HUES6 (cell line): ENCODE measurements at regions not wholly inside any gene's neighbourhood (a gene's known extent, or its start where the extent isn't known, plus 50 kb on each side); places are given as distances from the start of the nearest gene placed in this dataset.

ENCODE experiments used
- H3K27ac ChIP-seq: 2 replicates; pipeline ENCODE4 v1.7.0; 2013; ENCODE audit warnings: low read depth, mild to moderate bottlenecking, low read length, inconsistent platforms
- H3K27me3 ChIP-seq: 2 replicates; pipeline ENCODE4 v1.6.1; 2013; ENCODE audit warnings: low read length; ENCODE audit not compliant: control insufficient read depth, insufficient read depth
- H3K36me3 ChIP-seq: 2 replicates; pipeline ENCODE4 v1.6.1; 2013; ENCODE audit warnings: low read length; ENCODE audit not compliant: control insufficient read depth, insufficient read depth
- H3K4me1 ChIP-seq: 2 replicates; pipeline ENCODE4 v1.6.1; 2013; ENCODE audit warnings: low read length; ENCODE audit not compliant: control insufficient read depth, insufficient read depth
- H3K4me3 ChIP-seq: 2 replicates; pipeline ENCODE4 v1.5.1; 2013; ENCODE audit warnings: low read depth, low read length
- H3K9ac ChIP-seq: one replicate; pipeline ENCODE4 v1.6.1; 2013; ENCODE audit warnings: mild to moderate bottlenecking, low read length
- H3K9me3 ChIP-seq: 2 replicates; pipeline ENCODE4 v1.6.1; 2013; ENCODE audit warnings: low read depth, low read length; ENCODE audit not compliant: control insufficient read depth, insufficient read depth

GRCh38 chr3:84835366-84835765, 123.4 kb upstream of the CADM2 start:
- peaks cover 9% of the 10 kb centered on the region for H3K9me3 ChIP-seq
- H3K9ac ChIP-seq = no peak overlapping the region
- H3K27ac ChIP-seq = peak overlapping the region; percentile 31; the same call in 1 of the 2 replicates
- H3K4me1 ChIP-seq = peaks cover 20% of the 10 kb centered on the region
- H3K36me3 ChIP-seq = no peaks in the 10 kb centered on the region
- no peak overlapping the region for H3K4me3 ChIP-seq
- H3K27me3 ChIP-seq = no peaks in the 10 kb centered on the region

GRCh38 chr3:84836961-84837360, 121.8 kb upstream of the CADM2 start:
- Histone ChIP-seq H3K4me3 (no peak overlapping the region), H3K27me3 (no peaks in the 10 kb centered on the region), H3K36me3 (no peaks in the 10 kb centered on the region), H3K27ac (peak overlapping the region; percentile 90; the same call in 1 of the 2 replicates), H3K9me3 (peaks cover 9% of the 10 kb centered on the region), H3K4me1 (peaks cover 23% of the 10 kb centered on the region), H3K9ac (no peak overlapping the region)

GRCh38 chr3:84877092-84877491, 81.7 kb upstream of the CADM2 start:
- H3K36me3 ChIP-seq = no peaks in the 10 kb centered on the region
- no peak overlapping the region for H3K4me3 ChIP-seq
- H3K27me3 ChIP-seq = no peaks in the 10 kb centered on the region
- H3K4me1 ChIP-seq = no peaks in the 10 kb centered on the region
- H3K9me3 ChIP-seq = no peaks in the 10 kb centered on the region
- no peak overlapping the region for H3K9ac ChIP-seq
- H3K27ac ChIP-seq = no peak overlapping the region

- Histone ChIP-seq H3K9me3 (no peaks in the 10 kb centered on the region), H3K4me3 (no peak overlapping the region), H3K9ac (no peak overlapping the region), H3K4me1 (no peaks in the 10 kb centered on the region), H3K36me3 (no peaks in the 10 kb centered on the region), H3K27me3 (no peaks in the 10 kb centered on the region), H3K27ac (no peak overlapping the region)
These were observed 77.5 kb upstream of the CADM2 start for GRCh38 chr3:84881288-84881687.

- Histone ChIP-seq H3K4me1 (no peaks in the 10 kb centered on the region), H3K9ac (no peak overlapping the region), H3K27me3 (no peaks in the 10 kb centered on the region), H3K36me3 (no peaks in the 10 kb centered on the region), H3K9me3 (no peaks in the 10 kb centered on the region), H3K27ac (no peak overlapping the region), H3K4me3 (no peak overlapping the region)
These were observed 73.4 kb upstream of the CADM2 start for GRCh38 chr3:84885199-84885882.

GRCh38 chr3:84891851-84892250, 66.9 kb upstream of the CADM2 start:
- no peak overlapping the region for H3K27ac ChIP-seq
- H3K27me3 ChIP-seq = no peaks in the 10 kb centered on the region
- H3K4me1 ChIP-seq = no peaks in the 10 kb centered on the region
- H3K9ac ChIP-seq = no peak overlapping the region
- no peak overlapping the region for H3K4me3 ChIP-seq
- H3K9me3 ChIP-seq = no peaks in the 10 kb centered on the region
- H3K36me3 ChIP-seq = no peaks in the 10 kb centered on the region

GRCh38 chr3:84893211-84893610, 65.6 kb upstream of the CADM2 start:
- Histone ChIP-seq H3K27me3 (no peaks in the 10 kb centered on the region), H3K27ac (no peak overlapping the region), H3K4me3 (no peak overlapping the region), H3K9ac (no peak overlapping the region), H3K36me3 (no peaks in the 10 kb centered on the region), H3K9me3 (no peaks in the 10 kb centered on the region), H3K4me1 (no peaks in the 10 kb centered on the region)

GRCh38 chr3:84904212-84904611, 54.6 kb upstream of the CADM2 start:
- Histone ChIP-seq H3K36me3 (no peaks in the 10 kb centered on the region), H3K27ac (no peak overlapping the region), H3K27me3 (no peaks in the 10 kb centered on the region), H3K4me3 (no peak overlapping the region), H3K4me1 (no peaks in the 10 kb centered on the region), H3K9me3 (peaks cover 14% of the 10 kb centered on the region), H3K9ac (no peak overlapping the region)

- no peaks in the 10 kb centered on the region for H3K4me1 ChIP-seq
- no peak overlapping the region for H3K27ac ChIP-seq
- no peak overlapping the region for H3K9ac ChIP-seq
- no peaks in the 10 kb centered on the region for H3K36me3 ChIP-seq
- peaks cover 14% of the 10 kb centered on the region for H3K9me3 ChIP-seq
- H3K27me3 ChIP-seq = no peaks in the 10 kb centered on the region
- H3K4me3 ChIP-seq = no peak overlapping the region
These were observed 53.8 kb upstream of the CADM2 start for GRCh38 chr3:84904816-84905555.

- no peaks in the 10 kb centered on the region for H3K27me3 ChIP-seq
- H3K4me3 ChIP-seq = no peak overlapping the region
- H3K9ac ChIP-seq = no peak overlapping the region
- no peak overlapping the region for H3K27ac ChIP-seq
- no peaks in the 10 kb centered on the region for H3K4me1 ChIP-seq
- peaks cover 12% of the 10 kb centered on the region for H3K9me3 ChIP-seq
- H3K36me3 ChIP-seq = no peaks in the 10 kb centered on the region
These were observed 53.3 kb upstream of the CADM2 start for GRCh38 chr3:84905556-84905920.

- Histone ChIP-seq H3K27me3 (no peaks in the 10 kb centered on the region), H3K4me1 (no peaks in the 10 kb centered on the region), H3K4me3 (no peak overlapping the region), H3K36me3 (no peaks in the 10 kb centered on the region), H3K9ac (no peak overlapping the region), H3K9me3 (peaks cover 7% of the 10 kb centered on the region), H3K27ac (no peak overlapping the region)
These were observed 52.7 kb upstream of the CADM2 start for GRCh38 chr3:84906065-84906464.
